K562 (cell line): ENCODE measurements at regions not wholly inside any gene's neighbourhood (a gene's known extent, or its start where the extent isn't known, plus 50 kb on each side); places are given as distances from the start of the nearest gene placed in this dataset.

Experiments used
- CBX3 ChIP-seq, 2 experiments: IDR thresholded peaks; 1 replicate in 1 of 2; 2 replicates in 1 of 2; pipeline ENCODE4 v1.6.1; 2012; ENCODE audit warnings: inconsistent platforms in 2 of 2, low read length in 2 of 2, borderline replicate concordance in 1 of 2, control low read depth in 1 of 2
- CREB1 ChIP-seq, 2 experiments: sonication (generic) in 1 of 2; formaldehyde crosslinking in 1 of 2; IDR thresholded peaks; 2 replicates each; pipeline versions ENCODE4 v1.6.1 to v1.8.0; 2012 to 2022; ENCODE audit warnings: inconsistent platforms in 1 of 2, mild to moderate bottlenecking in 1 of 2, missing genetic modification reagents in 1 of 2, moderate library complexity in 1 of 2
- DPF2 ChIP-seq: fragments of 450-650 bp; IDR thresholded peaks from 2 replicates; pipeline ENCODE4 v1.6.1; 2016
- NFE2L1 ChIP-seq: fragments of 450-650 bp; IDR thresholded peaks from 2 replicates; pipeline ENCODE4 v1.6.1; 2016; ENCODE audit warnings: missing genetic modification characterization, low read depth, mild to moderate bottlenecking, missing compliant biosample characterization, moderate library complexity, borderline replicate concordance
- NR2C2 ChIP-seq, 2 experiments: fragments of 200-800 bp in 1 of 2; sonication (Bioruptor generic) in 1 of 2; sonication (generic) in 1 of 2; formaldehyde crosslinking in 1 of 2; IDR thresholded peaks; 2 replicates each; pipeline versions ENCODE4 v1.6.1 to v1.8.0; 2016 to 2022; ENCODE audit warnings: mild to moderate bottlenecking in 1 of 2, missing compliant biosample characterization in 1 of 2, missing genetic modification characterization in 1 of 2, missing genetic modification reagents in 1 of 2
- ZNF518B ChIP-seq: fragments of 250-450 bp; sonication (Bioruptor Pico); IDR thresholded peaks from 2 replicates; pipeline ENCODE4 v1.5.0; 2021; ENCODE audit warnings: mild to moderate bottlenecking, moderate library complexity
- TF ChIP-seq, protein P1 (sequence below), 3 experiments: IDR thresholded peaks in 2 of 3; conservative IDR thresholded peaks in 1 of 3; 2 replicates each; pipeline ENCODE4 v1.5.1; 2011 to 2012; ENCODE audit warnings: low read length in 3 of 3, mild to moderate bottlenecking in 3 of 3, control low read depth in 2 of 3, improper control_type of control experiment in 1 of 3, inconsistent platforms in 1 of 3, low read depth in 1 of 3, mixed read lengths in 1 of 3, moderate library complexity in 1 of 3; ENCODE audit not compliant: insufficient read depth in 2 of 3

DNA sequence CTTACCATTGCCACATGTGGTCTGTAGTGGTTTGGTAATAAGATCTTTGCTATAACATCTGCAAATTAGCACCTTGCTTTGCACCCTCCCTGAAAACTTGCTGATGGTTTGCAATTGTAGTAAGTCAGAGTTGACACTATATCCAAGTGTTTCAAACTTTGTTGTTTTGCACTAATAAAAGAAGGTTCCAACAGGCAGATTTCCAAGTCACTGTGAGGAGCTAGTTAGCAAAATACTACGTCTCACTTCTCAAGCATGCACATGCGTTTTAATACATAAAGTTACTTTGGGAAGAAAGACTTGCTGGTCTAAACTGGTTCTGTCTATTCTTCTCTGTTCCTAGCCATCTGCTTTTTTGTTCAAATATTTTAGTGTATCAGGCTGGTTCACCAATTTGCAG lies 103.7 kb upstream of the ZNF521 start:
- TF ChIP-seq, protein P1, sequence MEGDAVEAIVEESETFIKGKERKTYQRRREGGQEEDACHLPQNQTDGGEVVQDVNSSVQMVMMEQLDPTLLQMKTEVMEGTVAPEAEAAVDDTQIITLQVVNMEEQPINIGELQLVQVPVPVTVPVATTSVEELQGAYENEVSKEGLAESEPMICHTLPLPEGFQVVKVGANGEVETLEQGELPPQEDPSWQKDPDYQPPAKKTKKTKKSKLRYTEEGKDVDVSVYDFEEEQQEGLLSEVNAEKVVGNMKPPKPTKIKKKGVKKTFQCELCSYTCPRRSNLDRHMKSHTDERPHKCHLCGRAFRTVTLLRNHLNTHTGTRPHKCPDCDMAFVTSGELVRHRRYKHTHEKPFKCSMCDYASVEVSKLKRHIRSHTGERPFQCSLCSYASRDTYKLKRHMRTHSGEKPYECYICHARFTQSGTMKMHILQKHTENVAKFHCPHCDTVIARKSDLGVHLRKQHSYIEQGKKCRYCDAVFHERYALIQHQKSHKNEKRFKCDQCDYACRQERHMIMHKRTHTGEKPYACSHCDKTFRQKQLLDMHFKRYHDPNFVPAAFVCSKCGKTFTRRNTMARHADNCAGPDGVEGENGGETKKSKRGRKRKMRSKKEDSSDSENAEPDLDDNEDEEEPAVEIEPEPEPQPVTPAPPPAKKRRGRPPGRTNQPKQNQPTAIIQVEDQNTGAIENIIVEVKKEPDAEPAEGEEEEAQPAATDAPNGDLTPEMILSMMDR (IDR thresholded peaks at IDR 0.05 in 2 of 3, conservative IDR thresholded peaks at IDR 0.05 in 1 of 3; ENCODE audit: insufficient read depth in 2 of 3, low read depth in 1 of 3, low read length in 3 of 3) = no peak
- TF ChIP-seq CREB1 (IDR thresholded peaks at IDR 0.05) (no peak), CREB1 (CRISPR knock-in tag; IDR thresholded peaks at IDR 0.05) (no peak), ZNF518B (CRISPR knock-in tag) (no peak), NFE2L1 (tag) (no peak), CBX3 (IDR thresholded peaks at IDR 0.05; ENCODE audit: borderline replicate concordance in 1 of 2, low read length in 2 of 2) (no peak), DPF2 (no peak), NR2C2 (CRISPR knock-in tag; IDR thresholded peaks at IDR 0.05) (no peak), NR2C2 (tag; IDR thresholded peaks at IDR 0.05) (no peak)
